Inflammatory macrophage (primary cell): ENCODE measurements at regions not wholly inside any gene's neighbourhood (a gene's known extent, or its start where the extent isn't known, plus 50 kb on each side); places are given as distances from the start of the nearest gene placed in this dataset.

Source experiments
- DNase-seq, 2 donors: peaks; one replicate each; pipeline ENCODE4 v3.0.0-alpha.2; 2020 to 2022

DNA sequence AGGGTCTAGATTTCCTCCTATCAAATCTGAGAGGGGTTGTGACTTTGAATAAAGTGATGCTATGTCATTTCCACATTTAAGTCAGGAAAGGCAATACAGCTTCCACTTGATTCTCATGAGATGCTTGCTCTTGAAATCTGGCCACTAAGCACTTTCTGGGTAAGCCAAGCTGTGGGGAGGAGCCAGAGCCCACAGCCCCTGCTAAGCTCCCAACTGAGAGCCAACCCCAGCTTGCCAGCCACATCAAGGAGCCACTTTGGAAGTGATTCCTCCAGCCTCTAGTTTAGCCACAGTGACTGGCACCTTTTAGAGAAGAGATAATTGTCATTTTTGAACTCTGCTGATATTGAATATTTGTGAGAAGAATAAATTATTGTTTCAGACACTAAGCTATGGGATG, 1441.5 kb upstream of the IGFBP7 start:
- no peak for DNase-seq

DNA sequence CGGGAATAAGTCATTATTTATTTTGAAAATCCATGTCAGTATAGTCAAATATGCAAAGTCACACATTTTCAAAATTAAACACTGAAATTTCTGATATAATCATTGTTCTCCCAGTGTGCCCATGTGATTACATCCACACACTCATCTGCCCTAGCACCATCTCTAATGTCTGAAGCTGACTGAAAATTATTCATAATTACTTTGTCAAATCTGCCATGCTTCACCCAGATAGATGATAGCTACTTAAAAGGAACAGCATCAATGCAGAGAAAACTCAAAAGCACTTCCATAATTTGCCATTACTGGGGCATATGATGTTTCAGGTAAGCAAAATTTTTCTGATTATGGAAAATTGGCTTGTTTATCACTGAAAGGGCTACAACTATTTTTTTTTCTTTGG, 1433.3 kb upstream of the IGFBP7 start:
- DNase-seq, result no peak

DNA sequence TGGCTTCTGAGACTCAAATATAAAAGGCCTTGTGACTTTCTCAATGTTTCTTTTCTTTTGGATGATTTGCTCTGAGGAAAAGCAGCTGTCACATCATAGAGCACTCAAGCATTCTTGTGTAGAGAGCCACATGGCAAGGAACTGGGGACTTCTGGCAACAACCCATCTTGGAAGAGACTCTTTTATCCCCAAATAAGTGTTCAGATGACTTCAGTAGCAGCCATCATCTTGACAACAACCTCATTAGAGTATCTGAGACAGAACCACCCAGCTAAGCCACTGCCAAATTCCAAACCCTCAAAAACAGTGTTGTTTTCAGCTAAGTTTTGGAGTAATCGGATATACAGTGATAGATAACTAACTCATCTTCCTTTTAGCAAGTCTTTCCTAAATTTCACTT, 1431.7 kb upstream of the IGFBP7 start:
- DNase-seq, result no peak

DNA sequence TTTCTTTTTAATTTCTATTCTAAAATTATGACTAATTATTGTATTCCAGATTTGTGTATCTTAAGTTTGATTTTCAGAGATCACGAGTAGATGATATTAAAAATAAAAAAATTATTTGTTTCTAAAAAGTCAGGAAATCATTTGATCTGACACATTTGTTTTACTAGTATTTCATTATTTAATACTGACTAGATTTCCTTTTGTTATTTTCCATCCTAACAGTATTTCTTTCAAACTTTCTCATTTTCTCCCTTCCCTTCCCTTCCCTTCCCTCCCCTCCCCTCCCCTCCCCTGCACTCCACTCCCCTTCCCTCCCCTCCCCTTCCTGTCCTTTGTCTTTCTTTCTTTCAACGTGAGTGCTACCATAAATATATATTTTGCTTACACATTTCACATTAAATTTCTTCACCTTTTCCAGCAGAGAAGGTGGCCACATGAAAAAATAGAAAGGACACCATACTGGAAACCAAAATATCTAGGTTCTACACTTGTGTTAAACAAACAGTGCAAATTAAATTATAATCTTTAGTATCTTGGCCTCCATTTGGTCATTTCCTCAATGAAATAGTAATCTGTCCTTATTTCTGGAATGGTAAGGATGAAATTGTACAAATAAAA, 1412.7 kb upstream of the IGFBP7 start:
- no peak for DNase-seq

DNA sequence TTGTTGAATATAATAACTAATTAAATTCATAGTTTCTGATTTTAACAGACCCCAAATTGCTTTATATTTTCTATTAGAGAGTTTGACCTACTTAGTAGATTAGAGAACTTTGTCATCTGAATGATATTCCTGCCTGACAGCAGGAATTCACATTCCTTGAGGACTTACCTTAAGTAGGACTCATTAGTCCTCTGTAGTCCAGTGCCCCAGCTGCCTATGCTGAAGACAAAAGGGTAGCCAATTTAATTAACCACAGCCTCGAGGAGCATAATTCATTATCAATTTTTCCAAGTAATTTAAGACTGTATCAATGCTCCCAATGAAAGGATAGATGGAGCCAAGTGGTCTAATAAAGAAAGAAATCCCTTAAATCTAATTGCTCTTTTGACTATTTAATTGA, 1405.0 kb upstream of the IGFBP7 start:
- DNase-seq, result no peak

DNA sequence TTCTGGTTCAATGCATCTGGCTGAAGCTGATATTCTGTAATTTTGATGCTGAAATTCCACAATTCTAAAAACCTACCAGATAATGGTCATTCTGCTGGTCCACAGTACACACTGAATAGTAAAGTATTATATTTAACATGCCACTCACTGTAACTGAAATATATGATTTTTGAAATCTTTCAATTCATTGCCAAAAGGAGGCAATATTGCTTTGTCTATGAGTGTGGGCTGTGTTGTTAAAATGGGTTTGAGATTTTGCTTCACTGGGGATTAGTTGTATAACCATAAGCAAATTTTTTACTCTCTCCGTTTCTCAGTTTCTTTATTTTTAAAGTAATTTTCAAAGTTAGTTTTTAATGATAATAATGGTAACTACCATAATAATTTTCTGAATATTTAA, 1404.1 kb upstream of the IGFBP7 start:
- no peak for DNase-seq

DNA sequence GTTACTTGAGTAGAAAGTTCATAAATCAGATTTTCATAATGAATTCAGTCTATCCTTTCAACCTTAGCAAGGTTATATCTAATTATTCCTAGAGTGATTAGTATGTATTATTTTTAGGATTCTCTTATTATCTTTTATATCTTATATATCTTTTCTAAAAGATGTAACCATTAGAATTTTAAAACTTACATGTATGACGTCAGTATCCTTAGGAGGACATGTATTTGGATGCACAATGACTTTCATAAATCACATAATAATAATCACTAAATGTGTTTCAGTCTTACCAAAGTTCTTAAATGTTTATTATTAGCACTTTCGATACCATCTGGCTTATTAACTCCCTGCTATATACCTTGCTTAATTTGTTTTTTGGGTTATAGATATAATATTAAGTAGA, 1400.5 kb upstream of the IGFBP7 start:
- no peak for DNase-seq

DNA sequence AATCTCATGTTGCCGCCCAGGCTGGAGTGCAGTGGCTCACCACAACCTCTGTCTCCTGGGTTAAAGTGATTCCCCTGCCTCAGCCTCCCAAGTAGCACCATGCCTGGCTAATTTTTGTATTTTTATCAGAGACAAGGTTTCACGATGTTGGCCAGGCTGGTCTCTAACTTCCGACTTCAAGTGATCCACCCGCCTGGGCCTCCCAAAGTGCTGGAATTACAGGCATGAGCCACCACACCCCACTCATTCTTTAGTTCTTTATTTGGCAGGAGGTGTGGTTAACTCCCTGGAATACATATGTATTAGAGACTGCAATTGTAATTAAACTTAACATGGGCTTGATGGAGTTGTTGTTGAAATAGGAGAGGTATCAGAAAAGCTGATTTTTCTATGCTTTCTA, 1396.9 kb upstream of the IGFBP7 start:
- no peak for DNase-seq

DNA sequence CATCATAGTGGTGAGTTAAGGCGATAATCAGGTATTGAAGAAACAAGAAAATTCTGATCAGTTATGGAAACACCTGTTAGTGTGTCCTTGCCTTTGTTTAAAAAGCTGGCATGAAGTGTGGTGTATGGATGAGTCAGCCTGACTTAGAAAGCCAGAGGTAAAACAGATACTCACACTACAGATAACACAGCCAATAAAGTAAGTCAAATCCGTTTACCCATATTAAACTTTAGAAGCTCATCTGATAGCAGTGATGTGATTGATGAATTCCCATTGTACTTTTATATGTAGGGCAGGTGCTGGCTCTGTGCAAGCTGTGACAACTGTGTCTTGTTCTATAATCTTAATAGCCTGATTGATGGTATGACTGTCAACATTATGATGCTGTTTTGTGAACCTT, 1392.7 kb upstream of the IGFBP7 start:
- no peak for DNase-seq

DNA sequence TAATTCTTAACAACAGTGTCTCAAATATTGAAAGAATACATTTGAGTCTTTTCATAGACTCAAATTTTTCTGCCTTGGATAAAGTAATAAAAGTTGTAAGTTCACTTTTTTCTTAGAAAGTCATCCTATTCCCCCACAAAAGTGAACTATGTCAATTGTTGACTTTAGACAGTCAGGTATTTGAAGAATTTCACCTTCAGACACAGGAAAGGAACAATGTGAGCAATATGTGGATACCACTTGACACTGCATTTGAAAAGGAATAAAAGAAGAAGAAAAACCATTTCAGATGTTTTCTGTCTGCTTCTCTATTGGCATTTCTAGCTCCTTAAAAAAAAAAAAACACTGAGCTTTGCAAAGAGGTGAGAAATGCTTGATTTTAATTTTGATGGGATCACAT, 1389.0 kb upstream of the IGFBP7 start:
- DNase-seq, result no peak

DNA sequence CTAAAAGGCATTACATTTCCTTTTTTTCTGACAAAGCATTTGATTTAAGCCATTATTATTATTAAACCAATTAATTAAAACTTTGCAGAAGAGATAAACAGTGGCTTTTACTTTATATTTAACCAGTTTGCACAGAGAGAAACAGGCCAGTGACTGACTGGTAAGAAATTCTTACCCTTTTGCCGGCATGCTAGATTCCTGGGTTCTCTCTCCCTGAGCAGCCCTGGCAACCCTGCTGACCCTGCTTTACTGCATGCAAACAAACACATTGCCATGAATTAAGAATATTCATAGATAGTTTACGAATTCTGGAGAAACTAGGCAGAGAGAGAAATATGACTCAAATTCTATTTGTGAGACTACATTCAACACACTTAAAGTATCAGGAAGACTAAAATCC, 1381.4 kb upstream of the IGFBP7 start:
- DNase-seq, result no peak

DNA sequence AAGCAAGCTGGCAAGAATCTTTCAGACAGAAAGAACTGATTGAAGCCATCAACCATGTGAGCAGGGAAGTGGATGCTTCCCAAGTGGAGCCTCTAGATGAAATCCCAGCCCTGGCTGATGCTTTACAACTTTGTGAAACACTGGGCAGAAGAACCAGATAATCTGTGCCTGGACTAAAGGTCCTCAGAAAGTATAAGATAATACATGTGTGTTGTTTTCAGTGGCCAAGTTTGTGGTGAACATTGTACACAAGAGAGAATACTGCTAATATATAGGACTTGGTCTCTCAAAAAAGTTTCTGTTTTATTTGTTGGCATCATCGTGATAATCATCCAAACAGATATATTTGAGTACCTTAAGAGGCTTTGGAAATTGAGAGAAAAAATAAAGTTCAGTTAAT, 1367.8 kb upstream of the IGFBP7 start:
- DNase-seq, result no peak

DNA sequence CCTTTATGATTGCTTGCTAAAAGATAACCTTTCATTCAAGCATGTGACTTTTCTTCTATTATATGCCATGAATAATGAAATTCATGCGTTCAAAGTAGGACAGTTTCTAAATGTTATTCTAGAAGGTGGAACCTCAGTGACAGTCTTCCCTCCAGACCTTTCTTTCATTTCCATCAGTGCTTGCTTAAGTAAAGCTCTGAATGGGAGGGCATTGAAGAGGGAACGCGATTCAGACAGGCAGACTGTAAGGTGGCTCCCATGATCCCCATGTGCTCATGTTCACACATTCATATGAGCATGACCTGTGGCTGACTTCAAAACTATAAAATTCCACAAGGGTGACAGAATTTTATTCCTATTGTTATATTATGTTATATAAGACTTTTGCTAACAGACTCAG, 1367.3 kb upstream of the IGFBP7 start:
- DNase-seq, result no peak

DNA sequence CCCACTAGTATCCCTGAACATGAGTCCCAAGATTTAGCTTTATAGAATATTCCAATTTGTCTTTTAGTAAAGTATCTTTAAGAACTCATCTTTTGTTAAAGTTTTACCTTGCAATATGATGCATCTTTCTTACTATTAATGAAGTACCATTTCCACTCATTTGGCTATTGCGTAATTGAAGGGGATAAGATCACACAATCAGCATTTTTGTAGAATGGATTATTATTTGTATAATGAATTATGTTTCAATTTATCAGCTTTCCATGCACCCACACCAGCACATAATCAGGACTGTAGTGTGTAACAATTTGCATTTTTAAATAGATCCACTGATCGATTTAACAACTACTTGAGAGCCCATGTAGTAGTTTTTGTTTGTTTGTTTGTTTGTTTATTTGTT, 1364.9 kb upstream of the IGFBP7 start:
- DNase-seq, result no peak

DNA sequence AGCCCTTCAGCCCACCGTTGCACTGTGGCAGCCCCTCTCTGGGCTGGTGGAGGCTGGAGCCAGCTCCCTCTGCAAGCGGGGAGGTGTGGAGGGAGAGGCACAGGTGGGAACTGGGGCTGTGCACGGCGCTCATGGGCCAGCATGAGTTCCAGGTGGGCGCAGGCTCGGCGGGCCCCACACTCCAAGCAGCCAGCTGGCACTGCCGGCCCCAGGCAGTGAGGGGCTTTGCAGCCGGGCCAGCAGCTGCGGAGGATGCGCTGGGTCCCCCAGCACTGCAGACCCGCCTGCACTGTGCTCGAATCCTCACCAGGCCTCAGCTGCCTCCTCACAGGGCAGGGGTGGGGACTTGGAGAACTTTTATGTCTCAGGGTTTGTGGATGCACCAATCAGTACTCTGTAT, 1354.8 kb upstream of the IGFBP7 start:
- DNase-seq, result no peak

DNA sequence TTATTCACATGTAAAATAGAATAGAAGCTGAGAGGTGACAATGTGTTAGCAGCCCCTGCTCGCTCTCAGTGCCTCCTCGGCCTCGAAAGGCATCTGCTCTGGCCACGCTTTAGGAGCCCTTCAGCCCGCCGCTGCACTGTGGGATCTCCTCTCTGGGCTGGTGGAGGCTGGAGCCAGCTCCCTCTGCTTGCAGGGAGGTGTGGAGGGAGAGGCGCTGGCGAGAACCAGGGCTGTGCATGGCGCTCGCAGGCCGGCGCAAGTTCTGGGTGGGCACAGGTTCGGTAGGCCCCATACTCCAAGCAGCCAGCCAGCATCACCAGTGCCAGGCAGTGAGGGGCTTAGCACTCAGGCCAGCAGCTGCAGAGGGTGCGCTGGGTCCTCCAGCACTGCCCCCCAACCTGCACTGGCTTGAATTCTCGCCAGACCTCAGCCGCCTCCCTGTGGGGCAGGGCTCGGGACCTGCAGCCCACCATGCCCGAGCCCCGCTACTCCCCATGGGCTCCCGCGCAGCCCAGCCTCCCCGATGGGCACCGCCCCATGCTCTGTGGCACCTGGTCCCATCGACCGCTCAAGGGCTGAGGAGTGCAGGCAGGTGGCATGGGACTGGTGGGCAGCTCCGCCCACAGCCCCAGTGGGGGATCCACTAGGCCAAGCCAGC, 1346.7 kb upstream of the IGFBP7 start:
- no peak for DNase-seq

DNA sequence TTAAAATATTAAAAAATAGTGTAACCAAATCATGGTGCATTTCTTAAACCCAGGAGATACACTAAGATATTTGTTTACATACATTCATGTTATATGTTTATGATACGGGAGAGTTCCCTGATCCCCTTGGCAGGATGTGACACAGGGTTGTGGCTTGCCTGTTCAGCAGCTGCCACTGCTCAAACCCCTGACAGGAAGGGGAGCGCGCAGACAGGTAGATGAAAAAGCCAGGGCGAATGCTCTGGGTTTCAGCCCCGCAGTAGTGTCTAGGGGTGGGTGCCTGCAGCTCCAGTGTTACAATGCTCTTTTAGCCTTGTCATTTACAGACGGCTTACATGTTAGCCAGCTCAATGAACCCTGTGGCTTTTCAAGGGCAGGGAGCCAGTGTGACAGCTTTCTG, 1343.8 kb upstream of the IGFBP7 start:
- DNase-seq, result no peak

DNA sequence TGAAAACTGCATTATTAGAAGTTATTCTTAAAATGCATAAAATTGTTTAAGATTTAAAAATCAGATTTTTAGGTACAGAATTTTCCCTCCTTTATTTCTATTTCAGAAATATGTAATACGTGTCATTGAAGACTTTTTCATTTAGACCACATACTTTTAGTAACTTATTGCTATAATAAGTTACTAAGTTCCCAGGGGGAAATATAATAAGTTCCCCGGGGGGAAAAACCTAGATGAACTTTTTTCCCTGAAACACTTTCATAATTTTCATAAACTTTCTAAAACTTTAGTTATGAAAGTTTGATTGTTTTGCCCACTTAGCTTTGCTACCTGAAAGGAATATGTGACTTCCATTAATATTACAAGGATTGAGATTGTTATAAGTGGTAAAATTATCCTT, 1341.5 kb upstream of the IGFBP7 start:
- DNase-seq, result no peak

DNA sequence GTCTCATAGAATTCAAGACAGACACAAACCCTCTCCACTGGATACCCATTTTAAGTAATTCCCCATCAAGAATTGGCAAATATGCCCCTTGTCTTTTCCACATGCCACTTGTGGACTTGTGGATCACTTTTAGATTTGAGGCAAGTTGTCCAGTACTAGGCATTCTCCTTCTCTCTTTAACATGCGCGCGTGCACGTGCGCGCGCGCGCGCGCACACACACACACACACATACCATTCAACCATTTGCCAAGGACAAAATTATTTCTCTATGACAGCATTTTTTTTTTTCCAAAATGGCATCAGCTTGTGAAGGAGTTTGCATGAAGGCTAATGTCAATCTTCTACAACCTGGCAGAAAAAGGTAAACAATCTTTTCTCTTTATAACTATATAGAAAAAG, 1325.7 kb upstream of the IGFBP7 start:
- DNase-seq, result no peak

DNA sequence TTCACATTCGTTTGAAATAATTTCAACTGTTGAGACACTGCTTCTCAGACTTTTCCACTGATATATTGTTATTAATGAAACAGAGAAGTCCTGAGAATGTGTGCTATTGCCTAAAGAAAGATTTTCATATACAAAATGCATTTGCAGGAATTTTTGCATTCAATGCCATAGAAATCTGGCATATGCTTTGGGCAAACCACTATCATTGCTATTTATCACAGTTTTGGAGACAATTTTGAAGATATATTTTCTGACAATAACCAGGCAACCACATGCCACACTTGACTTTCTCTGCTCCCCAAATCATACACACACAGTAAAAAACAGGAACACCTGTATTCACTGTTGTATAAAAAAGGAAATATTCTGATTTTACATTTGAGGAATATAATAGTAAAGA, 1303.7 kb upstream of the IGFBP7 start:
- no peak for DNase-seq

DNA sequence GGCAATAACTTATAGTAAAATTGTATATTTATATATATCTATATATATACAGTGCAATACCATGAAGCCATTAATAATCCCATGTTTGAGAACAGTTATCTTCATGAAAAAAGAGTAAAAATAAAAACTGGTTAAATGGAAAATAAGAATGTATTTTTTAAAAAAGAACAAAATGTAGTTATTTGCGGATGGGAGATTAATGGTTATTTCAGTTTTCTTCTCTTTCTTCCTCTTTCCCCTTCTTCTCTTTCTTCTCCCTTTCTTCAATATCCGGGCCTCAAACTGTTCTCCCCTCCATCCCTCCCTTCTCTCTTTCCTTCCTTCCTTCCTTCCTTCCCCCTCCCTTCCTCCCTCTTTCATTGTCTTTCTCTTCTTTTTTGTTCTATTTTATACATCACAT, 1301.7 kb upstream of the IGFBP7 start:
- DNase-seq, result no peak

DNA sequence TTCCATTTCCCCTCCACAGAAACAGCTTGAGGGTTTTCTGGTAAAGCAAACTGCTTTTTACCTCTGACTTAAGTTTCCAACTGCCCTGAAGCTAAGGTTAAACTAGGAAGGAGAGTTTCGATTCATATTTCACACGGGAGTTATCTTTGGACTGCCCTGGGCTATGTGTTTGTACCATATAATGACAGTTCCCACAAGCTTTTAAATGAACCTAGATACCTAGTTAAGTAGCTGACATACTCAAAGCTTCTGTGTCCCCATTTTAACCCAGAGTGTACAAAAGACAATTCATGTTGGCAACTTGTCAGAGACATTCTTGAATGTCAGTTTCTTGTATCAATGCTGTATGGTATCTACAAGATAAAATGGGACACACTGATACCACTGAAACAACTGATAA, 1296.6 kb upstream of the IGFBP7 start:
- no peak for DNase-seq

DNA sequence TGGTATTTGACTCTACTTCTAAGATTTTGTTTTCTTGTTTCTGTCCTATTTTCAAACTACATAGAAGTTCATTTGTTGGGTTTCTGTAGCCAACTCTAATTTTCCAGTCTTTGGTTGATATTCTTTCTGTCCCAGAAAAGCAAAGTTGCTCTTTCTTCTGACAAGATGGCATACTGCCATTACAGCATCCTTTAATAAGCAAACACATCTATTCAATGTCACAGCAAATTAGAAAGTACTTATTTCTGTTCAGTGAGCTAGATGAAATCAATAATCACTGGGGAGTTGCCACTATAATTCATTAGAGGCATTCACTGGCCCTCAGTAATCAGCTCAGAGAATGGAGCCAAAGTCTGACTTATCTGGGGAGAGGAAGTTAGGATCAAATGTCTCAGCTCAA, 1258.0 kb upstream of the IGFBP7 start:
- DNase-seq, result no peak

DNA sequence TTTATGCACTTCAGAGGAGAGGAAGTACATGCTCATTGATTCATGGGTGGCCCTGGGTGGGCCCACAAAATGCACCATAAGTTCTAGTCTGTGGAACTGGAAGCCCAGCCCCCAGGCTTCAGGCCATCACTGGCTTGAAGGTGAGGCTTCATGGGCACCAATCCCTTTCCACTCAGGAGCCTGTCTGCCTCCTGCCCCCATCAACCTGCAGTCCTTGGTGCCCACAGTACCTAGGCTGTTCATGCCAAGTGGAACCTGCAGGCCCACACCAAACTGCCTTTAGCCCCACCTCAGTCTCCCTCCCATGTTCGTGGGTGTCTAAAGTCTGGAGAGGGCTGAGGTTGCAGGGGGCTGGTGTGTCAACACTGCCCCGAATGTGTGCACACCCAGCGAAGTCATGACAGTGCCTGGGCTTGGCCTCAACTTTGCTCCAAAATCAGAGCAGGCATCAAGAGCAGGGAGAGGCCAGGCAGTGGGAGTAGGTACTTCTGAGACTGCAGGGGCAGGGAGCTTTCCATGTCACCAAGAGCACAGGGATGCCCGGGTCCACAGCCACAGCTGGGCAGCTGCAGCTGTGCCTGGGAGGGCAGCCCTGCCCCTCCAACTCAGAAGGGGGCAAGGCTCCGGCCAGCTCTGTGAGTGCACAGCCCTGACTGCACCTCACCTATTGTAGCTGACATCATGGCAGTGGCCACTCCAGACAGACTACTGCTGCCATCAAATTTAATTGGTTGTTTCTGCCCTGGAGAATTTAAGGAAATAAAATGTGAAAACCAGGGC, 1250.4 kb upstream of the IGFBP7 start:
- DNase-seq, result no peak
